CD14-positive monocyte (primary cell): ENCODE measurements at regions not wholly inside any gene's neighbourhood (a gene's known extent, or its start where the extent isn't known, plus 50 kb on each side); places are given as distances from the start of the nearest gene placed in this dataset.

ENCODE experiments used
- DNase-seq, 3 donors: peaks; one replicate each; pipeline ENCODE4 v3.0.0-alpha.2; 2011 to 2022
- H2AFZ ChIP-seq: 2 replicates; pipeline ENCODE4 v1.6.0; 2012; ENCODE audit warnings: mild to moderate bottlenecking, low read depth, low read length, inconsistent platforms; ENCODE audit not compliant: insufficient read depth, poor library complexity, severe bottlenecking
- H3K27ac ChIP-seq, 2 donors: 1 replicate in 1 of 2; 2 replicates in 1 of 2; pipeline ENCODE4 v1.5.1; 2012 to 2013; ENCODE audit warnings: low read length in 2 of 2, control low read depth in 1 of 2, inconsistent platforms in 1 of 2, low read depth in 1 of 2, mild to moderate bottlenecking in 1 of 2
- H3K27me3 ChIP-seq, 2 donors: one replicate each; pipeline versions ENCODE4 v1.6.0 to v1.6.1; 2011 to 2013; ENCODE audit warnings: low read length in 2 of 2; ENCODE audit not compliant: control insufficient read depth in 2 of 2, insufficient read depth in 2 of 2
- H3K36me3 ChIP-seq, 2 donors: replicated peaks in 1 of 2; 1 replicate in 1 of 2; 2 replicates in 1 of 2; pipeline versions ENCODE4 v1.5.1 to v1.6.1; 2012 to 2013; ENCODE audit warnings: low read length in 2 of 2, control low read depth in 1 of 2, inconsistent platforms in 1 of 2, mild to moderate bottlenecking in 1 of 2; ENCODE audit not compliant: insufficient read depth in 2 of 2, control insufficient read depth in 1 of 2
- H3K4me1 ChIP-seq, 2 donors: 1 replicate in 1 of 2; 2 replicates in 1 of 2; pipeline versions ENCODE4 v1.5.1 to v1.6.1; 2012 to 2013; ENCODE audit warnings: low read length in 2 of 2, control low read depth in 1 of 2, inconsistent platforms in 1 of 2, mild to moderate bottlenecking in 1 of 2, moderate library complexity in 1 of 2; ENCODE audit not compliant: insufficient read depth in 2 of 2, control insufficient read depth in 1 of 2
- H3K4me2 ChIP-seq: replicated peaks from 2 replicates; pipeline ENCODE3; 2012; ENCODE audit warnings: low read length, moderate library complexity, mild to moderate bottlenecking; ENCODE audit not compliant: poor library complexity, severe bottlenecking; ENCODE audit errors: extremely low read depth
- H3K4me3 ChIP-seq, 3 experiments: fragments of 200-600 bp in 1 of 3; sonication (generic) in 1 of 3; replicated peaks in 1 of 3; 1 replicate in 2 of 3; 2 replicates in 1 of 3; pipeline ENCODE4 v1.5.1; 2011 to 2013; ENCODE audit warnings: low read length in 3 of 3, mild to moderate bottlenecking in 3 of 3, control low read depth in 2 of 3, low read depth in 2 of 3, inconsistent platforms in 1 of 3, moderate library complexity in 1 of 3
- H3K79me2 ChIP-seq: 2 replicates; pipeline ENCODE4 v1.6.0; 2012; ENCODE audit warnings: mild to moderate bottlenecking, control low read depth, inconsistent platforms, low read length, moderate library complexity; ENCODE audit not compliant: insufficient read depth
- H3K9ac ChIP-seq: 2 replicates; pipeline ENCODE4 v1.6.0; 2017; ENCODE audit warnings: low read length, mild to moderate bottlenecking; ENCODE audit not compliant: insufficient read depth, poor library complexity, severe bottlenecking
- H3K9me3 ChIP-seq, 2 donors: replicated peaks in 1 of 2; 1 replicate in 1 of 2; 2 replicates in 1 of 2; pipeline versions ENCODE4 v1.5.1 to v1.6.1; 2012 to 2013; ENCODE audit warnings: low read length in 2 of 2, control low read depth in 1 of 2; ENCODE audit not compliant: control insufficient read depth in 1 of 2, insufficient read depth in 1 of 2
- H4K20me1 ChIP-seq: 2 replicates; pipeline ENCODE4 v1.6.0; 2012; ENCODE audit warnings: mild to moderate bottlenecking, low read length, control low read depth, moderate library complexity; ENCODE audit not compliant: insufficient read depth
- H3K27ac Mint-ChIP-seq, 7 donors: one replicate each; pipeline ENCODE4 v1.8.0; 2020; ENCODE audit warnings: mild to moderate bottlenecking in 7 of 7, mixed read lengths in 7 of 7, moderate library complexity in 6 of 7, inconsistent platforms in 2 of 7
- H3K27me3 Mint-ChIP-seq, 3 donors: one replicate each; pipeline ENCODE4 v1.8.0; 2021 to 2022; ENCODE audit warnings: low read depth in 3 of 3, mild to moderate bottlenecking in 3 of 3, mixed read lengths in 3 of 3, moderate library complexity in 3 of 3, inconsistent platforms in 1 of 3
- H3K36me3 Mint-ChIP-seq, 2 donors: one replicate each; pipeline ENCODE4 v1.8.0; 2020; ENCODE audit warnings: mixed read lengths in 2 of 2, inconsistent platforms in 1 of 2, mild to moderate bottlenecking in 1 of 2
- H3K4me1 Mint-ChIP-seq: one replicate; pipeline ENCODE4 v1.8.0; 2020; ENCODE audit warnings: mild to moderate bottlenecking, mixed read lengths
- H3K4me3 Mint-ChIP-seq, 2 donors: one replicate each; pipeline ENCODE4 v1.8.0; 2020; ENCODE audit warnings: mild to moderate bottlenecking in 2 of 2, mixed read lengths in 2 of 2, moderate library complexity in 1 of 2
- H3K9me3 Mint-ChIP-seq, 7 donors: one replicate each; pipeline ENCODE4 v1.8.0; 2020 to 2022; ENCODE audit warnings: mixed read lengths in 7 of 7, mild to moderate bottlenecking in 6 of 7, moderate library complexity in 6 of 7, inconsistent platforms in 2 of 7
- WGBS: methylation state at CpG from one replicate; pipeline ENCODE4 v1.1.5; 2013; ENCODE audit warnings: missing lambda C conversion rate; ENCODE audit not compliant: insufficient coverage; 5-methylcytosine and 5-hydroxymethylcytosine counted together
- intact Hi-C, 2 donors: fragments of 100-400 bp; cut with micrococcal nuclease; formaldehyde crosslinking; loops; one replicate each; pipeline versions ENCODE4 v1.15.0 to v1.15.1; 2023
- TF ChIP-seq, protein P1 (sequence below): fragments of 200-600 bp; IDR thresholded peaks from one replicate; pipeline ENCODE4 v1.8.0; 2022; ENCODE audit warnings: antibody characterized with exemption, mild to moderate bottlenecking

DNA sequence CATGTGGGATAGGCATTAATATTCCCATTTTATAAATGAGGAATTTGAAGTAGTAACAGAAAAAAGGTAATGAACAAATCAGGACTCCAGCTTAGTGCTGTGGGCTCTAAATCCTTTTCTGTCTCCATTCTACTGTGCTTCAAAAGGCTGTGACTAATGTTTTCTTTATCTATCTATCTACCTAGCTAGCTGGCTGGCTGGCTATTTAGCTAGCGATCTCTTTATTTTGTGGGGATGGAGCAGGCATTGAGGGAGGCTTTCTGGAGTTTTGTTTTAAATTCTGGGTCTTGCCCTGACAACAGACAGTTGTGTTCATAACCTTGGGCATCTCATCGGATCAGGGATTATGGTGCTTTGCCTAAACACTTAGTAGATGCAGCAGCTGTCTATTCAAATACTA is 139.2 kb downstream of the SOX4 start:
- H3K27ac ChIP-seq, result no peak overlapping the region
- Mint-ChIP-seq H3K27me3 (no peaks in the 10 kb centered on the region), H3K4me3 (no peak overlapping the region), H3K27ac (no peak overlapping the region), H3K4me1 (peaks cover 3% of the 10 kb centered on the region), H3K36me3 (no peaks in the 10 kb centered on the region), H3K9me3 (peaks cover 0 to 3% (median 0%) of the 10 kb centered on the region in 7 donors)
- no peak for DNase-seq
- no peaks in the 10 kb centered on the region for H3K27me3 ChIP-seq
- H3K9ac ChIP-seq, result no peak overlapping the region
- no peaks in the 10 kb centered on the region for H3K4me1 ChIP-seq
- no peaks in the 10 kb centered on the region for H4K20me1 ChIP-seq
- no peak overlapping the region for H2AFZ ChIP-seq
- intact Hi-C loops, result no loop called here
- H3K4me3 ChIP-seq, result no peak overlapping the region
- WGBS, result no CpG with 5 or more reads among the region's 2 CpGs
- H3K4me2 ChIP-seq, result no peak overlapping the region
- no peaks in the 10 kb centered on the region for H3K36me3 ChIP-seq
- no peaks in the 10 kb centered on the region for H3K79me2 ChIP-seq
- TF ChIP-seq, protein P1, sequence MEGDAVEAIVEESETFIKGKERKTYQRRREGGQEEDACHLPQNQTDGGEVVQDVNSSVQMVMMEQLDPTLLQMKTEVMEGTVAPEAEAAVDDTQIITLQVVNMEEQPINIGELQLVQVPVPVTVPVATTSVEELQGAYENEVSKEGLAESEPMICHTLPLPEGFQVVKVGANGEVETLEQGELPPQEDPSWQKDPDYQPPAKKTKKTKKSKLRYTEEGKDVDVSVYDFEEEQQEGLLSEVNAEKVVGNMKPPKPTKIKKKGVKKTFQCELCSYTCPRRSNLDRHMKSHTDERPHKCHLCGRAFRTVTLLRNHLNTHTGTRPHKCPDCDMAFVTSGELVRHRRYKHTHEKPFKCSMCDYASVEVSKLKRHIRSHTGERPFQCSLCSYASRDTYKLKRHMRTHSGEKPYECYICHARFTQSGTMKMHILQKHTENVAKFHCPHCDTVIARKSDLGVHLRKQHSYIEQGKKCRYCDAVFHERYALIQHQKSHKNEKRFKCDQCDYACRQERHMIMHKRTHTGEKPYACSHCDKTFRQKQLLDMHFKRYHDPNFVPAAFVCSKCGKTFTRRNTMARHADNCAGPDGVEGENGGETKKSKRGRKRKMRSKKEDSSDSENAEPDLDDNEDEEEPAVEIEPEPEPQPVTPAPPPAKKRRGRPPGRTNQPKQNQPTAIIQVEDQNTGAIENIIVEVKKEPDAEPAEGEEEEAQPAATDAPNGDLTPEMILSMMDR, result no peak
- H3K9me3 ChIP-seq, result no peaks in the 10 kb centered on the region

DNA sequence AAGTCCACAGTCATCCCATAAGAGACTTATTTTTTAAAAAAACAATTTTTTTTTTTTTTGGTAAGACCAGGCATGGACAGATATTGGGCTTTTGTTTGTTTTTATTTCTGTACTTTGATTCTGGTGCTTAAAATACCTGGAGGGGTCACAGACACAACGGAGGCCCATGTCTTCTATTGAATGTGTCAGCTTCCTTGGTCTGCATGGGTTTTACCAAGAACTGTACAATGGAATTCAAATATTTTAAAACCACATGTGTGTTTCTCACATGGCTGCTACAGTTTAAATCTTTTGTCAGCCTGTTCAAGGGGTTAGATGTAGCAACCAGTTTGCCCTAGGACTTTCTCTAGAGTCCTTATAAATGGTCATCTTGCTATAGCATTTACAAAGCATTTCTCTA is 139.8 kb downstream of the SOX4 start:
- H3K9me3 ChIP-seq, result no peaks in the 10 kb centered on the region
- H3K27me3 ChIP-seq, result no peaks in the 10 kb centered on the region
- H3K9me3 Mint-ChIP-seq, result peaks cover 0 to 3% (median 0%) of the 10 kb centered on the region in 7 donors
- H3K36me3 ChIP-seq, result no peaks in the 10 kb centered on the region
- intact Hi-C loops, result no loop called here
- no peak for DNase-seq
- no peak overlapping the region for H2AFZ ChIP-seq
- H3K4me1 ChIP-seq, result no peaks in the 10 kb centered on the region
- H3K4me2 ChIP-seq, result no peak overlapping the region
- WGBS, result no CpG with 5 or more reads among the region's 1 CpG
- H3K27ac ChIP-seq, result no peak overlapping the region
- peaks cover 3% of the 10 kb centered on the region for H3K4me1 Mint-ChIP-seq
- H3K4me3 ChIP-seq, result no peak overlapping the region
- no peaks in the 10 kb centered on the region for H3K79me2 ChIP-seq
- no peaks in the 10 kb centered on the region for H3K27me3 Mint-ChIP-seq
- no peaks in the 10 kb centered on the region for H3K36me3 Mint-ChIP-seq
- no peak overlapping the region for H3K27ac Mint-ChIP-seq
- no peak overlapping the region for H3K9ac ChIP-seq
- TF ChIP-seq, protein P1, result no peak
- H4K20me1 ChIP-seq, result no peaks in the 10 kb centered on the region
- no peak overlapping the region for H3K4me3 Mint-ChIP-seq
